ENCODE measurements at regions not wholly inside any gene's neighbourhood (a gene's known extent, or its start where the extent isn't known, plus 50 kb on each side); places are given as distances from the start of the nearest gene placed in this dataset.

GRCh38 chr2:210884227-210884626, 327.8 kb downstream of the CPS1 start:
- no peak for TF ChIP-seq FOSL1 (IDR thresholded peaks at IDR 0.05; ENCODE audit: low read depth)
- no peak for TF ChIP-seq CTCF (IDR thresholded peaks at IDR 0.05 in 2 of 3, conservative IDR thresholded peaks at IDR 0.05 in 1 of 3; ENCODE audit: borderline replicate concordance in 1 of 3, insufficient read depth in 1 of 3, low read depth in 2 of 3, low read length in 2 of 3)
- no peak for TF ChIP-seq YY1 (IDR thresholded peaks at IDR 0.05; ENCODE audit: extremely low read depth, insufficient replicate concordance, low read depth, low read length)
- no peak for TF ChIP-seq POLR2A (IDR thresholded peaks at IDR 0.05; ENCODE audit: borderline replicate concordance, extremely low read depth, insufficient read depth, insufficient read length)
- no peak for TF ChIP-seq ZBTB33 (IDR thresholded peaks at IDR 0.05; ENCODE audit: extremely low read depth, insufficient replicate concordance, low read length)
- TF ChIP-seq POLR2AphosphoS5 (IDR thresholded peaks at IDR 0.05; ENCODE audit: low read depth, low read length), result no peak
- no peak for TF ChIP-seq EZH2phosphoT487 (IDR thresholded peaks at IDR 0.05; ENCODE audit: borderline replicate concordance)
- no peak for TF ChIP-seq MAX (IDR thresholded peaks at IDR 0.05)
- no peak for TF ChIP-seq TCF7L2 (IDR thresholded peaks at IDR 0.05; ENCODE audit: borderline replicate concordance, extremely low read depth, insufficient read depth, insufficient read length)
- no peak for TF ChIP-seq EZH2 (IDR thresholded peaks at IDR 0.05)
- no peak for TF ChIP-seq JUND (IDR thresholded peaks at IDR 0.05)
- TF ChIP-seq SIN3A (IDR thresholded peaks at IDR 0.05; ENCODE audit: low read depth), result no peak

Data from HCT116 (cell line).